ENCODE measurements at regions not wholly inside any gene's neighbourhood (a gene's known extent, or its start where the extent isn't known, plus 50 kb on each side); places are given as distances from the start of the nearest gene placed in this dataset.

- POLR2A ChIA-PET (ENCODE audit: unreplicated experiment), result no interaction called here
- Histone ChIP-seq H3K4me1 (ENCODE audit: control insufficient read depth, insufficient read depth, low read length) (no peaks in the 10 kb centered on the region), H3K79me1 (ENCODE audit: low read depth in 1 of 2, low read length in 2 of 2) (no peaks in the 10 kb centered on the region), H3K18ac (ENCODE audit: low read depth, low read length) (no peak overlapping the region), H3K14ac (replicated peaks; ENCODE audit: low read depth, low read length) (no peak overlapping the region), H3K36me3 (ENCODE audit: control insufficient read depth, insufficient read depth, low read length) (no peaks in the 10 kb centered on the region), H2BK20ac (ENCODE audit: low read depth, low read length) (no peak overlapping the region), H4K20me1 (ENCODE audit: insufficient read depth, low read length) (no peaks in the 10 kb centered on the region), H3K4me3 (ENCODE audit: insufficient read depth, low read depth, low read length) (no peak overlapping the region), H2BK5ac (ENCODE audit: low read depth, low read length, poor library complexity, severe bottlenecking) (no peak overlapping the region), H3K9me3 (ENCODE audit: control insufficient read depth, insufficient read depth, low read length) (0 out of 2 replicates have a peak, but pooled peaks cover 2% of the 10 kb centered on the region), H2AK5ac (ENCODE audit: low read depth, low read length) (no peak overlapping the region), H3K4ac (ENCODE audit: low read depth, low read length) (no peak overlapping the region), H3K4me2 (ENCODE audit: low read depth, low read length) (no peak overlapping the region), H4K8ac (ENCODE audit: low read depth in 2 of 2, low read length in 2 of 2) (no peak overlapping the region), H2BK15ac (ENCODE audit: low read depth, low read length) (no peak overlapping the region), H4K5ac (ENCODE audit: low read depth, low read length) (no peak overlapping the region), H3K27me3 (ENCODE audit: control insufficient read depth, insufficient read depth, low read length) (no peaks in the 10 kb centered on the region), H2AK9ac (replicated peaks; ENCODE audit: low read depth, low read length, poor library complexity) (no peak overlapping the region), H3K23ac (ENCODE audit: low read depth, low read length) (no peak overlapping the region), H3K9me1 (ENCODE audit: insufficient read depth, low read length) (no peaks in the 10 kb centered on the region), H3K9ac (ENCODE audit: low read depth, low read length) (no peak overlapping the region), H3K56ac (ENCODE audit: extremely low read depth, insufficient read depth, low read length) (no peak overlapping the region), H2AFZ (replicated peaks; ENCODE audit: low read length, poor library complexity) (no peak overlapping the region), H2BK120ac (ENCODE audit: low read depth, low read length) (no peak overlapping the region), H3K27ac (ENCODE audit: insufficient read depth, low read length) (no peak overlapping the region), H4K91ac (ENCODE audit: insufficient read depth, low read depth, low read length) (no peak overlapping the region)
- ATAC-seq (ENCODE audit: low read depth), result no peak
- DNase-seq, result no peak
- WGBS, 2 experiments (ENCODE audit: extremely low coverage in 2 of 2, insufficient read length in 1 of 2), result no CpG with 5 or more reads among the region's 2 CpGs
- TF ChIP-seq RAD21 (IDR thresholded peaks at IDR 0.05; ENCODE audit: low read length), result no peak
- no peak for TF ChIP-seq RCOR1 (IDR thresholded peaks at IDR 0.05; ENCODE audit: insufficient replicate concordance, low read length)
- TF ChIP-seq BHLHE40 (IDR thresholded peaks at IDR 0.05; ENCODE audit: low read depth, low read length), result no peak
- TF ChIP-seq POLR2A (IDR thresholded peaks at IDR 0.05; ENCODE audit: low read depth, low read length), result no peak
- no peak for TF ChIP-seq ELK1 (IDR thresholded peaks at IDR 0.05; ENCODE audit: borderline replicate concordance, low read depth, low read length)
- TF ChIP-seq CHD1 (IDR thresholded peaks at IDR 0.05; ENCODE audit: low read depth, low read length), result no peak
- TF ChIP-seq SMC3 (IDR thresholded peaks at IDR 0.05; ENCODE audit: low read depth, low read length), result no peak
- no TSS peak for BruUV-seq (replicated peaks)
- in situ Hi-C loops (cut with MboI; ENCODE audit: low sequenced_read_pairs) (no loop called here), intact Hi-C loops (cut with micrococcal nuclease) (no loop called here), dilution Hi-C loops (cut with HindIII; ENCODE audit: low sequenced_read_pairs, unreplicated experiment) (no loop called here)
- CTCF ChIA-PET, result no interaction called here
Measured at GRCh38 chr13:90896002-90896401, 451.5 kb upstream of the MIR17HG start.

All from IMR-90 (cell line).